SH-SY5Y (cell line): ENCODE measurements at regions not wholly inside any gene's neighbourhood (a gene's known extent, or its start where the extent isn't known, plus 50 kb on each side); places are given as distances from the start of the nearest gene placed in this dataset.

Source experiments
- GATA2 ChIP-seq: IDR thresholded peaks from 2 replicates; pipeline ENCODE4 v1.6.1; 2011; ENCODE audit warnings: mild to moderate bottlenecking, low read depth, low read length
- GATA3 ChIP-seq: IDR thresholded peaks from 2 replicates; pipeline ENCODE4 v1.6.1; 2011; ENCODE audit warnings: low read depth, mild to moderate bottlenecking, low read length, moderate library complexity

GRCh38 chr2:220795705-220796104, 776.4 kb downstream of the EPHA4 start:
- no peak for TF ChIP-seq GATA2
- no peak for TF ChIP-seq GATA3
